Heart right ventricle (tissue), 16 donors: ENCODE measurements at regions not wholly inside any gene's neighbourhood (a gene's known extent, or its start where the extent isn't known, plus 50 kb on each side); places are given as distances from the start of the nearest gene placed in this dataset.

Source experiments
- ATAC-seq, 8 donors: fragments of 200-7000 bp; cut with Tn5 transposase; one replicate each; pipeline ENCODE4 v1.9.1; 2020; ENCODE audit warnings: mild to moderate bottlenecking in 8 of 8, moderate library complexity in 8 of 8, moderate number of reproducible peaks in 1 of 8
- DNase-seq, 2 donors: peaks; one replicate each; pipeline ENCODE4 v3.0.0-alpha.2; 2020
- H3K27ac ChIP-seq, 10 donors: fragments of 200-600 bp; sonication (generic) in 2 of 10; one replicate each; pipeline versions ENCODE4 v1.5.0 to v1.8.0; 2020 to 2022; ENCODE audit warnings: mild to moderate bottlenecking in 3 of 10
- H3K27me3 ChIP-seq, 7 donors: fragments of 200-600 bp; one replicate each; pipeline ENCODE4 v1.8.0; 2021 to 2022; ENCODE audit warnings: mild to moderate bottlenecking in 2 of 7
- H3K36me3 ChIP-seq, 9 donors: fragments of 200-600 bp; sonication (generic) in 1 of 9; one replicate each; pipeline versions ENCODE4 v1.5.0 to v1.8.0; 2020 to 2022; ENCODE audit warnings: mild to moderate bottlenecking in 2 of 9
- H3K4me1 ChIP-seq, 9 donors: fragments of 200-600 bp; sonication (generic) in 1 of 9; one replicate each; pipeline versions ENCODE4 v1.5.0 to v1.8.0; 2020 to 2022; ENCODE audit warnings: mild to moderate bottlenecking in 4 of 9
- H3K4me3 ChIP-seq, 10 donors: fragments of 200-600 bp; sonication (generic) in 2 of 10; one replicate each; pipeline versions ENCODE4 v1.5.0 to v1.8.0; 2020 to 2022; ENCODE audit warnings: mild to moderate bottlenecking in 7 of 10, moderate library complexity in 2 of 10
- H3K9me3 ChIP-seq, 11 donors: fragments of 200-600 bp in 10 of 11; sonication (generic) in 2 of 11; one replicate each; pipeline versions ENCODE4 v1.5.0 to v1.8.0; 2013 to 2022; ENCODE audit warnings: mild to moderate bottlenecking in 2 of 11, control low read depth in 1 of 11, moderate library complexity in 1 of 11
- WGBS, 2 donors: extraction: QIAGEN DNeasy Blood & Tissue Kit; methylation state at CpG; one replicate each; pipeline ENCODE4 v1.1.7; 2013; ENCODE audit warnings: inconsistent platforms in 1 of 2; 5-methylcytosine and 5-hydroxymethylcytosine counted together
- intact Hi-C, 10 donors: fragments of 100-400 bp; cut with DNase I; formaldehyde crosslinking; loops; one replicate each; pipeline versions ENCODE4 v1.11.1 to v1.14.2; 2022
- TF ChIP-seq, protein P1 (sequence below), 9 donors: fragments of 200-600 bp; sonication (generic) in 2 of 9; IDR thresholded peaks; one replicate each; pipeline versions ENCODE4 v1.5.0 to v1.8.0; 2021 to 2022; ENCODE audit warnings: antibody characterized with exemption in 9 of 9, mild to moderate bottlenecking in 5 of 9, moderate library complexity in 1 of 9
- donor health status: Arrhythmogenic right ventricular cardiomyopathy.
- donor health status: ischemic (EF 13 %, LVEDD 7.1; RV severe dilation, severe dysfunction).
- donor health status: healthy with polysubstance abuse.
- donor health status: DM: no; HTN: yes; CAD: no.
- donor health status: DM: no; HTN: no; CAD: no.
- donor health status: ischemic (EF 25% LVEDD 6.9; RV normal size, moderate dysfunction).
- donor health status: ischemic (EF 25% LVEDD 5.7; RV mildly dilated, moderate dysfunction).
- donor health status: healthy.
- donor health status: DM: yes; HTN: yes; CAD: no.
- donor health status: Ischemic cardiomyopathy.
- donor health status: ischemic (EF 35%, LVEDD 5.7; RV mildly dilated, moderate dysfunction).
- donor health status: nonischemic (EF 11% LVEDD 7.7; RV severe dilation, severe dysfunction).
- donor health status: DM: yes; HTN: yes; CAD: no.
- donor health status: PGD.
- donor health status: ischemic (EF 29% LVEDD 5.4; RV normal size, mild dysfunction).
- donor health status: nonischemic (EF 23%, LVEDD 6.1; RV moderate dilation, normal function).

- Histone ChIP-seq H3K27ac (no peak overlapping the region), H3K36me3 (no peaks in the 10 kb centered on the region), H3K4me1 (no peaks in the 10 kb centered on the region), H3K27me3 (no peaks in the 10 kb centered on the region), H3K4me3 (no peak overlapping the region), H3K9me3 (no peaks in the 10 kb centered on the region)
- ATAC-seq (no peak), DNase-seq (no peak)
- WGBS, 2 donors: 75 to 77% methylated on average over 3 of the region's 3 CpGs
- intact Hi-C loops: no loop called here
- TF ChIP-seq, protein P1, sequence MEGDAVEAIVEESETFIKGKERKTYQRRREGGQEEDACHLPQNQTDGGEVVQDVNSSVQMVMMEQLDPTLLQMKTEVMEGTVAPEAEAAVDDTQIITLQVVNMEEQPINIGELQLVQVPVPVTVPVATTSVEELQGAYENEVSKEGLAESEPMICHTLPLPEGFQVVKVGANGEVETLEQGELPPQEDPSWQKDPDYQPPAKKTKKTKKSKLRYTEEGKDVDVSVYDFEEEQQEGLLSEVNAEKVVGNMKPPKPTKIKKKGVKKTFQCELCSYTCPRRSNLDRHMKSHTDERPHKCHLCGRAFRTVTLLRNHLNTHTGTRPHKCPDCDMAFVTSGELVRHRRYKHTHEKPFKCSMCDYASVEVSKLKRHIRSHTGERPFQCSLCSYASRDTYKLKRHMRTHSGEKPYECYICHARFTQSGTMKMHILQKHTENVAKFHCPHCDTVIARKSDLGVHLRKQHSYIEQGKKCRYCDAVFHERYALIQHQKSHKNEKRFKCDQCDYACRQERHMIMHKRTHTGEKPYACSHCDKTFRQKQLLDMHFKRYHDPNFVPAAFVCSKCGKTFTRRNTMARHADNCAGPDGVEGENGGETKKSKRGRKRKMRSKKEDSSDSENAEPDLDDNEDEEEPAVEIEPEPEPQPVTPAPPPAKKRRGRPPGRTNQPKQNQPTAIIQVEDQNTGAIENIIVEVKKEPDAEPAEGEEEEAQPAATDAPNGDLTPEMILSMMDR (IDR thresholded peaks at IDR 0.05): no peak
These were observed 634.3 kb upstream of the POU3F2 start for GRCh38 chr6:98200084-98200483.

DNA sequence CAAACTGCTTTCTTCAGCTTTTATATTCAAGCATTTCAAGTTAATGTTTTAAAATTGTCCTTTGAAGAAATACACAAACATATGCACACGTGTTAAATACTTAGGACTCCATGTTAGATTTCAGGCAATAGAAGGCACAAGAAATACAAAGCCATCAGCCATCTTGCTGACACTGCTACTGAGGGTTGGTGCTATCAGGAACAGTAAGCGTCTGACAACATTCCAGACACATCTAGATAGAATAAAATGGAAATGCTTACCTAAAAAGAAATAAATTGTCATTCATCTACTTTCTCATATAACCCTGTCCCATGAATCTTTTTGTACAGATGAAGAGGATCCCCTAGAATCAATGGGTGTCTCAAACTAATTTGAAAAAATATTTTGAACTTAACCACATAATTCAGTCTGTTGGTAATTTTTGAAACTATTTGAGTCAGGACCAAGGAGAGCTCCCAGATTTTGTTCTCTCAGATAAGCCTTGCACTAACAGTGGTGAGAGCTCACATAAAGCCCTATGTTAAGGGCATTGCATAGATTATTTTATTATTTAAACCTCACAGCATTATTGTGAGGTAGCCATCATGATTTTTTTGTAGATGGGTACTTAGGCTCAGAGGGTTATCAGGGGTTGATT, 631.1 kb upstream of the POU3F2 start:
- intact Hi-C loops: no loop called here
- H3K9me3 ChIP-seq: peaks cover 0 to 5% (median 0%) of the 10 kb centered on the region in 11 donors
- H3K4me3 ChIP-seq: no peak overlapping the region
- H3K27ac ChIP-seq: no peak overlapping the region
- no peak for DNase-seq
- 18 to 20% methylated on average over 2 of the region's 2 CpGs for WGBS, 2 donors
- no peak for ATAC-seq
- no peaks in the 10 kb centered on the region for H3K4me1 ChIP-seq
- no peaks in the 10 kb centered on the region for H3K36me3 ChIP-seq
- no peaks in the 10 kb centered on the region for H3K27me3 ChIP-seq
- TF ChIP-seq, protein P1 (IDR thresholded peaks at IDR 0.05): no peak

DNA sequence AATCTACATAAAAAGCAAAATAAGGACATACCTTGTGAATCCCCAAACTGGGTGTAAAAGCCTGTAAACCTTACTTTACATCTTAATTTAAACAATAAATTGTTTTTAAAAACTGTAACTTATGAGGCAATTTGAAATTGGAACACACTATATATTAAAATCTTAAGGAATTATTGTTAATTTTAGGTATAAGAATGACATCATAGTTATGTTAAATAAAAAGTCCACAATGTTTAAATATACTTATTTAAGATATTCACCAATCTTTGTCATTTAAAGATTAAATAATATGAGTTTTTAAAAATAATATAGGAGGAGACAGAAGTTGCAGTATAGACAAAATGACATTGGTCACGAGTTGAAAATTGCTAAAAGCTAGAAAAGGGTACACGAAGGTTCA, 621.9 kb upstream of the POU3F2 start:
- peaks cover 0 to 3% (median 0%) of the 10 kb centered on the region in 11 donors for H3K9me3 ChIP-seq
- no peak overlapping the region for H3K4me3 ChIP-seq
- H3K27me3 ChIP-seq: no peaks in the 10 kb centered on the region
- H3K27ac ChIP-seq: no peak overlapping the region
- ATAC-seq (no peak), DNase-seq (no peak)
- no peaks in the 10 kb centered on the region for H3K36me3 ChIP-seq
- 57 to 72% methylated on average over 2 of the region's 2 CpGs for WGBS, 2 donors
- H3K4me1 ChIP-seq: no peaks in the 10 kb centered on the region
- TF ChIP-seq, protein P1 (IDR thresholded peaks at IDR 0.05): no peak
- intact Hi-C loops: no loop called here

DNA sequence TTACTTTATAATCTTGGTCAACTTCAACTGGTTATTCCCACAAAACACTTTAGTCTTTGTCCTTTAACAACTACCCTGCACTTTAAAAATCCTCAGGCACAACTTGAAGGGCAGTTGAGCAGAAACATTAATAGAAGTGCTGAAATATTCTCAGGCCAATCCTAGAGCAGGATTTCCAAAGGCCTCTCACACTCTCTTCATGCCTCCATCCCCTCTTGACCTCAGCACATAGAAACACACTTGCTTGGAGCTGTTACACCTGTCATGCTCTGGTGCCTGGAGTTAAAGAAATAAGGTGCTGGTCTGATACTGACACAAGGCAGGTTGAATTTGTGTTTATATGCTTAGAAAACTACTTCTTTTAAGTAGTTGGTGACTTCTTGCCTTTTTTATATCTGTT, 618.8 kb upstream of the POU3F2 start:
- TF ChIP-seq, protein P1 (IDR thresholded peaks at IDR 0.05): no peak
- ATAC-seq (no peak), DNase-seq (no peak)
- Histone ChIP-seq H3K27ac (no peak overlapping the region), H3K4me1 (no peaks in the 10 kb centered on the region), H3K27me3 (no peaks in the 10 kb centered on the region), H3K36me3 (no peaks in the 10 kb centered on the region), H3K4me3 (no peak overlapping the region), H3K9me3 (peaks cover 0 to 10% (median 0%) of the 10 kb centered on the region in 11 donors)
- intact Hi-C loops: no loop called here
